HFFc6 (cell line): ENCODE measurements at regions not wholly inside any gene's neighbourhood (a gene's known extent, or its start where the extent isn't known, plus 50 kb on each side); places are given as distances from the start of the nearest gene placed in this dataset.

Source experiments
- DNase-seq: peaks from one replicate; pipeline ENCODE4 v3.0.0-alpha.2; 2018
- H3K27ac Mint-ChIP-seq: 2 replicates; pipeline ENCODE4 v1.8.0; 2020; ENCODE audit warnings: mild to moderate bottlenecking, mixed read lengths
- H3K27me3 Mint-ChIP-seq: 2 replicates; pipeline ENCODE4 v1.8.0; 2021; ENCODE audit warnings: mild to moderate bottlenecking, moderate library complexity, mixed read lengths; ENCODE audit not compliant: insufficient read depth
- H3K36me3 Mint-ChIP-seq: 2 replicates; pipeline ENCODE4 v1.8.0; 2021; ENCODE audit warnings: low read depth, mixed read lengths
- H3K4me1 Mint-ChIP-seq: 2 replicates; pipeline ENCODE4 v1.8.0; 2020; ENCODE audit warnings: low read depth, mixed read lengths
- H3K4me3 Mint-ChIP-seq: 2 replicates; pipeline ENCODE4 v1.8.0; 2020; ENCODE audit warnings: mild to moderate bottlenecking, moderate library complexity, mixed read lengths
- H3K9me3 Mint-ChIP-seq: 2 replicates; pipeline ENCODE4 v1.8.0; 2020; ENCODE audit warnings: mild to moderate bottlenecking, mixed read lengths
- TF ChIP-seq, protein P1 (sequence below): fragments of 200-600 bp; sonication (generic); IDR thresholded peaks from 2 replicates; pipeline ENCODE4 v1.5.0; 2021; ENCODE audit warnings: antibody characterized with exemption, mild to moderate bottlenecking

DNA sequence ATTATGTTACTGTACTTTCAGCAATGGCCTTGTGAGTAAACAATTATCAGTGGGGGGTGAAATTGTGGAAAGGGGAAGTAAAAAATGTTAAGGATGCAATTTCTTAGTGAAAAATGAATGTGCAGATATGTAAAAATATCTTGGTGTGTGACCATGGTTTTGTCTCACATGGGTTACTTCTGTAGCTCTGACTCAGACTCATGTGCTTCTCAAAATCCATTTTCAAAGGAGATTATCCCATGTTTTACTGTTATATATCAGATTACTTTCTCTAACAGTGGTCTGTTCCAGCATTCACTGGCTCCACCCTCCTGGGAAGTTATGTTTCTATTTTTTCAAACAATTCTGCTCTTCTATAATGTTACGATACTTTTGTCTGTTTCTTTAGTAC, 298.2 kb upstream of the COL3A1 start:
- peaks cover 43% of the 10 kb centered on the region for H3K4me1 Mint-ChIP-seq
- DNase-seq = no peak
- H3K36me3 Mint-ChIP-seq = no peaks in the 10 kb centered on the region
- H3K27me3 Mint-ChIP-seq = no peaks in the 10 kb centered on the region
- peak overlapping the region; percentile 74 for H3K27ac Mint-ChIP-seq
- H3K4me3 Mint-ChIP-seq = peak overlapping the region; percentile 1; the same call in 1 of the 2 replicates
- TF ChIP-seq, protein P1, sequence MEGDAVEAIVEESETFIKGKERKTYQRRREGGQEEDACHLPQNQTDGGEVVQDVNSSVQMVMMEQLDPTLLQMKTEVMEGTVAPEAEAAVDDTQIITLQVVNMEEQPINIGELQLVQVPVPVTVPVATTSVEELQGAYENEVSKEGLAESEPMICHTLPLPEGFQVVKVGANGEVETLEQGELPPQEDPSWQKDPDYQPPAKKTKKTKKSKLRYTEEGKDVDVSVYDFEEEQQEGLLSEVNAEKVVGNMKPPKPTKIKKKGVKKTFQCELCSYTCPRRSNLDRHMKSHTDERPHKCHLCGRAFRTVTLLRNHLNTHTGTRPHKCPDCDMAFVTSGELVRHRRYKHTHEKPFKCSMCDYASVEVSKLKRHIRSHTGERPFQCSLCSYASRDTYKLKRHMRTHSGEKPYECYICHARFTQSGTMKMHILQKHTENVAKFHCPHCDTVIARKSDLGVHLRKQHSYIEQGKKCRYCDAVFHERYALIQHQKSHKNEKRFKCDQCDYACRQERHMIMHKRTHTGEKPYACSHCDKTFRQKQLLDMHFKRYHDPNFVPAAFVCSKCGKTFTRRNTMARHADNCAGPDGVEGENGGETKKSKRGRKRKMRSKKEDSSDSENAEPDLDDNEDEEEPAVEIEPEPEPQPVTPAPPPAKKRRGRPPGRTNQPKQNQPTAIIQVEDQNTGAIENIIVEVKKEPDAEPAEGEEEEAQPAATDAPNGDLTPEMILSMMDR = no peak
- H3K9me3 Mint-ChIP-seq = no peaks in the 10 kb centered on the region

DNA sequence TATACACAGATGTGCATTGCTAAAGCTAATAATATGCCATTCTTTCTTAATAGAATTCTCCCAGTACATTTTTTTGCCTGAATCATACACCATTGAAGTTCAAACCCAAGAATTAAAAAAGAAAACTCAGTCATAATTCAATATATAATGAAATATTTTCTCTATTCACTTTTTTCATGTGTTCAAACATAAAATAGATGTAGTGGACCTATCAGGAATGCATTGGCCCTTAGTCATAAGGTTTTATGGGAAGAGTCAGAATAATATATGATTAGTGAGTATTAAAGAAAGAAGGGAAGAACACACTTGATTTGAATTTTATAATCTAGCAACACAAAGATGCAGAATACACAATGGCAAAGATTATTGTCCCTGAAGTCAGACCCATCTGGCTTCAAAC, 297.0 kb upstream of the COL3A1 start:
- no peaks in the 10 kb centered on the region for H3K9me3 Mint-ChIP-seq
- no peak overlapping the region for H3K27ac Mint-ChIP-seq
- no peak overlapping the region for H3K4me3 Mint-ChIP-seq
- no peak for DNase-seq
- TF ChIP-seq, protein P1 = no peak
- peaks cover 43% of the 10 kb centered on the region for H3K4me1 Mint-ChIP-seq
- H3K27me3 Mint-ChIP-seq = no peaks in the 10 kb centered on the region
- H3K36me3 Mint-ChIP-seq = no peaks in the 10 kb centered on the region

DNA sequence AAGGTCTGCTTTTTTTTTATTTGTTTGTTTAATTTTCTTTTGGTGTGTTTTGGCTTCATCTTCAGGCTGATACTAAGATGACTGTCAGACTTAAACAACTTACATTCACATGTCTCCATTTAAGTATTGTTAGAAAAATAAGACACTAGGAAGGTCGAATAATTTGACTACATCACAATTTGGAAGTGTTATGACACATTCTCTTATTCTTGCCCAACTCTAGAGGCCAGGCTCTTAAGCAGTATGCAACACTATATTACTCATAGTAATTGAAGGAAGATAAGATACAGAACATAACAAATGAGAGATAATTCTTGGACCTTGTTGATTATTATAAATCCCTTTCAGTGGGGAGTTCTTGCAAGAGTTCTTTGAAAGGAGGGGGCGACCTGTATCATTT, 295.3 kb upstream of the COL3A1 start:
- Mint-ChIP-seq H3K4me3 (no peak overlapping the region), H3K9me3 (no peaks in the 10 kb centered on the region), H3K4me1 (peaks cover 43% of the 10 kb centered on the region), H3K27ac (no peak overlapping the region), H3K27me3 (no peaks in the 10 kb centered on the region), H3K36me3 (no peaks in the 10 kb centered on the region)
- no peak for DNase-seq
- TF ChIP-seq, protein P1 = no peak

DNA sequence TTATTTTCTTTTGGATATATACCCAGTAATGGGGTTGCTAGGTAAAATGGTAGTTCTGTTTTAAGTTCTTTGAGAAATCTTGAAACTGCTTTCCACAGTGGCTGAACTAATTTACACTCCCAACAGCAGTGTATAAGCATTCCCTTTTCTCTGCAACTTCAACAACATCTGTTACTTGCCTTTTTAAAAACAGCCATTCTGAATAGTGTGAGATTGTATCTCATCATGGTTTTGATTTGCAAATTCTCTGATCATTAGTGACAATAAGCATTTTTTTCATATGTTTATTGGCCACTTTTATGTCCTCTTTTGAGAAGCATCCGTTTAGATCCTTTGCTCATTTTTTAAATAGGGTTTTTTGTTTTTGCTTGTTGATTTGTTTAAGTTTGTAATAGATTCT, 291.3 kb upstream of the COL3A1 start:
- Mint-ChIP-seq H3K27ac (no peak overlapping the region), H3K4me1 (peaks cover 10% of the 10 kb centered on the region), H3K4me3 (no peak overlapping the region), H3K27me3 (no peaks in the 10 kb centered on the region), H3K9me3 (no peaks in the 10 kb centered on the region), H3K36me3 (no peaks in the 10 kb centered on the region)
- TF ChIP-seq, protein P1 = no peak
- no peak for DNase-seq

DNA sequence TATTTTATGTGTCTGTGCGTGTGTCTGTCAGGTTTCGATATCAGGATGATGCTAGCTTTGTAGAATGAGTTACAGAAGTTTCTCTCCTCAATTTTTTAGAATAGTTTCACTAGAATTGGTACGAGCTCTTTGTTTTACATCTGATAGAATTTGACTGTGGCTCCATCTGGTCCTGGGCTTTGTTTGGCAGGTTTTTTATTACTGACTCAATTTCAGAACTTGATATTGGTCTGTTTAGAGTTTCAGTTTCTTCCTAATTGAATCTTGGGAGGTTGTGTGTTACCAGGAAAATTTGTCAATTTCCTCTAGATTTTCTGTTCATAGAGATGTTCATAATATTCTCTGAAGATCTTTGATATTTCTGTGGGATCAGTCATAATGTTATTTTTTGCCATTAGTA, 289.4 kb upstream of the COL3A1 start:
- Mint-ChIP-seq H3K36me3 (no peaks in the 10 kb centered on the region), H3K9me3 (no peaks in the 10 kb centered on the region), H3K27me3 (no peaks in the 10 kb centered on the region; the same call in 1 of the 2 replicates), H3K27ac (no peak overlapping the region), H3K4me3 (no peak overlapping the region), H3K4me1 (no peaks in the 10 kb centered on the region)
- TF ChIP-seq, protein P1 = no peak
- DNase-seq = no peak

DNA sequence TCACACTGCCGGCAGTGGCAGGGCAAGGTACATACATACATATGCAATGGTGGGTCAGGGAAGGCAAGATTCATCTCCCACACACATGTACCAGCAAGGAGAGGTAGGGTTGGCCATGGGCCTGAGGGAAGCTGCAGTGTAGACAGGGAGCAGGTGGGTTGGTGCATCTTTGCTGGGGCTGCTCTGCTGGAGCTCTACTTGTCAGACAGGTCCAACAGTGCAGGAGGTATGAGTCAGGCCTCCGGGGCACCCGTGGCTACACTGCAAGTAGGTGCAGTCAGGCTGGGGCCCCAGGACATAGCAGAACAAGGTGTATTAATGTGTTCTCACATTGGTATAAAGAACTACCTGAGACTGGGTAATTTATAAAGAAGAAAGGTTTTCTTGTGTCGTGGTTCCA, 281.1 kb upstream of the COL3A1 start:
- no peaks in the 10 kb centered on the region for H3K9me3 Mint-ChIP-seq
- no peak overlapping the region for H3K4me3 Mint-ChIP-seq
- no peak overlapping the region for H3K27ac Mint-ChIP-seq
- no peaks in the 10 kb centered on the region; the same call in 1 of the 2 replicates for H3K27me3 Mint-ChIP-seq
- no peaks in the 10 kb centered on the region for H3K36me3 Mint-ChIP-seq
- no peak for DNase-seq
- peaks cover 21% of the 10 kb centered on the region for H3K4me1 Mint-ChIP-seq
- TF ChIP-seq, protein P1 = no peak
